Activated CD4-positive, alpha-beta memory T cell treated with anti-CD3 and anti-CD28 coated beads, Interleukin-2, amount 10 ng/mL, durations not matched to agents 7 days and 5 days (primary cell): ENCODE measurements at regions not wholly inside any gene's neighbourhood (a gene's known extent, or its start where the extent isn't known, plus 50 kb on each side); places are given as distances from the start of the nearest gene placed in this dataset.

Source experiments
- CTCF ChIA-PET: fragments of 350-600 bp; sonication (Branson Sonifier 250); formaldehyde crosslinking; loops from one replicate; lab custom pipeline; 2021; ENCODE audit warnings: antibody characterized with exemption, inconsistent platforms; lab: Charles Lee
- POLR2A ChIA-PET: fragments of 350-600 bp; sonication (Branson Sonifier 250); formaldehyde crosslinking; loops from one replicate; lab custom pipeline; 2021; ENCODE audit warnings: antibody characterized with exemption; lab: Charles Lee
- DNase-seq: peaks from one replicate; pipeline ENCODE4 v3.0.0-alpha.2; 2020
- H3K27ac Mint-ChIP-seq: one replicate; pipeline ENCODE4 v1.8.0; 2021; ENCODE audit warnings: mild to moderate bottlenecking, mixed read lengths
- H3K27me3 Mint-ChIP-seq: one replicate; pipeline ENCODE4 v1.8.0; 2021; ENCODE audit warnings: mixed read lengths
- H3K36me3 Mint-ChIP-seq: one replicate; pipeline ENCODE4 v1.8.0; 2021; ENCODE audit warnings: low read depth, mixed read lengths
- H3K4me1 Mint-ChIP-seq: one replicate; pipeline ENCODE4 v1.8.0; 2021; ENCODE audit warnings: mixed read lengths
- H3K4me3 Mint-ChIP-seq: one replicate; pipeline ENCODE4 v1.8.0; 2021; ENCODE audit warnings: mild to moderate bottlenecking, mixed read lengths
- H3K9me3 Mint-ChIP-seq: one replicate; pipeline ENCODE4 v1.8.0; 2021; ENCODE audit warnings: mixed read lengths

- Mint-ChIP-seq H3K27ac (no peak overlapping the region), H3K36me3 (no peaks in the 10 kb centered on the region), H3K4me3 (no peak overlapping the region), H3K4me1 (peaks cover 11% of the 10 kb centered on the region), H3K9me3 (peaks cover 8% of the 10 kb centered on the region), H3K27me3 (no peaks in the 10 kb centered on the region)
- POLR2A ChIA-PET = no interaction called here
- CTCF ChIA-PET = no interaction called here
- DNase-seq = no peak
Measured at GRCh38 chrX:9132036-9132638, 98.2 kb upstream of the FAM9B start.

GRCh38 chrX:9133426-9133825 lies 99.5 kb upstream of the FAM9B start:
- H3K4me1 Mint-ChIP-seq = peaks cover 11% of the 10 kb centered on the region
- CTCF ChIA-PET = no interaction called here

GRCh38 chrX:9134366-9134765 lies 100.4 kb upstream of the FAM9B start:
- Mint-ChIP-seq H3K4me3 (no peak overlapping the region), H3K4me1 (peaks cover 11% of the 10 kb centered on the region), H3K27me3 (no peaks in the 10 kb centered on the region), H3K27ac (no peak overlapping the region), H3K36me3 (no peaks in the 10 kb centered on the region), H3K9me3 (peaks cover 8% of the 10 kb centered on the region)
- CTCF ChIA-PET = no interaction called here
- no peak for DNase-seq
- POLR2A ChIA-PET = no interaction called here

More at GRCh38 chrX:9133426-9133825, 99.5 kb upstream of the FAM9B start:
- Mint-ChIP-seq H3K36me3 (no peaks in the 10 kb centered on the region), H3K4me3 (no peak overlapping the region), H3K27me3 (no peaks in the 10 kb centered on the region), H3K9me3 (peaks cover 8% of the 10 kb centered on the region), H3K27ac (no peak overlapping the region)
- DNase-seq = no peak
- POLR2A ChIA-PET = interaction anchor here (0.6 kb wide), 1 partner anchor 215 kb away, joined by 3 read pairs; no protein-coding TSS in a partner anchor

- Mint-ChIP-seq H3K4me1 (peaks cover 4% of the 10 kb centered on the region), H3K4me3 (no peak overlapping the region), H3K9me3 (peaks cover 8% of the 10 kb centered on the region), H3K27me3 (no peaks in the 10 kb centered on the region), H3K27ac (no peak overlapping the region), H3K36me3 (no peaks in the 10 kb centered on the region)
- DNase-seq = no peak
- ChIA-PET CTCF (no interaction called here), POLR2A (no interaction called here)
Measured at GRCh38 chrX:9135901-9136510, 102.1 kb upstream of the FAM9B start.

- ChIA-PET POLR2A (no interaction called here), CTCF (no interaction called here)
- Mint-ChIP-seq H3K27me3 (no peaks in the 10 kb centered on the region), H3K4me3 (no peak overlapping the region), H3K9me3 (peaks cover 6% of the 10 kb centered on the region), H3K36me3 (no peaks in the 10 kb centered on the region), H3K27ac (no peak overlapping the region), H3K4me1 (no peaks in the 10 kb centered on the region)
- no peak for DNase-seq
Measured at GRCh38 chrX:9137152-9137551, 103.2 kb upstream of the FAM9B start.

GRCh38 chrX:9141496-9141895 lies 107.6 kb upstream of the FAM9B start:
- Mint-ChIP-seq H3K4me1 (no peaks in the 10 kb centered on the region), H3K36me3 (no peaks in the 10 kb centered on the region), H3K9me3 (no peaks in the 10 kb centered on the region), H3K27me3 (peaks cover 5% of the 10 kb centered on the region), H3K4me3 (no peak overlapping the region), H3K27ac (no peak overlapping the region)
- no peak for DNase-seq
- ChIA-PET CTCF (no interaction called here), POLR2A (no interaction called here)

GRCh38 chrX:9144701-9145241 lies 110.8 kb upstream of the FAM9B start:
- Mint-ChIP-seq H3K4me3 (no peak overlapping the region), H3K9me3 (no peaks in the 10 kb centered on the region), H3K36me3 (no peaks in the 10 kb centered on the region), H3K27ac (no peak overlapping the region), H3K4me1 (no peaks in the 10 kb centered on the region), H3K27me3 (peaks cover 5% of the 10 kb centered on the region)
- DNase-seq = no peak
- POLR2A ChIA-PET = no interaction called here
- CTCF ChIA-PET = no interaction called here

GRCh38 chrX:9146657-9147056 lies 112.7 kb upstream of the FAM9B start:
- H3K36me3 Mint-ChIP-seq = peaks cover 6% of the 10 kb centered on the region
- no peak overlapping the region for H3K4me3 Mint-ChIP-seq
- ChIA-PET POLR2A (no interaction called here), CTCF (interaction anchor here (0.6 kb wide), 1 partner anchor 32 kb away, joined by 3 read pairs; no protein-coding TSS in a partner anchor)
- no peak overlapping the region for H3K27ac Mint-ChIP-seq
- H3K9me3 Mint-ChIP-seq = peaks cover 1% of the 10 kb centered on the region
- peaks cover 5% of the 10 kb centered on the region for H3K27me3 Mint-ChIP-seq
- no peaks in the 10 kb centered on the region for H3K4me1 Mint-ChIP-seq
- DNase-seq = no peak

GRCh38 chrX:9147086-9147485 lies 113.2 kb upstream of the FAM9B start:
- Mint-ChIP-seq H3K27ac (no peak overlapping the region), H3K9me3 (peaks cover 4% of the 10 kb centered on the region), H3K36me3 (peaks cover 9% of the 10 kb centered on the region), H3K27me3 (peaks cover 5% of the 10 kb centered on the region), H3K4me3 (no peak overlapping the region), H3K4me1 (peaks cover 2% of the 10 kb centered on the region)
- CTCF ChIA-PET = interaction anchor here (0.6 kb wide), 1 partner anchor 32 kb away, joined by 3 read pairs; no protein-coding TSS in a partner anchor
- POLR2A ChIA-PET = no interaction called here
- no peak for DNase-seq

- Mint-ChIP-seq H3K4me1 (peaks cover 2% of the 10 kb centered on the region), H3K9me3 (peaks cover 4% of the 10 kb centered on the region), H3K4me3 (no peak overlapping the region), H3K27me3 (peaks cover 5% of the 10 kb centered on the region), H3K27ac (no peak overlapping the region), H3K36me3 (peaks cover 10% of the 10 kb centered on the region)
- ChIA-PET CTCF (no interaction called here), POLR2A (no interaction called here)
- DNase-seq = no peak
Measured at GRCh38 chrX:9147726-9148125, 113.8 kb upstream of the FAM9B start.

GRCh38 chrX:9148615-9149399 lies 114.9 kb upstream of the FAM9B start:
- H3K9me3 Mint-ChIP-seq = peaks cover 4% of the 10 kb centered on the region
- DNase-seq = no peak
- no peak overlapping the region for H3K27ac Mint-ChIP-seq
- peaks cover 5% of the 10 kb centered on the region for H3K27me3 Mint-ChIP-seq
- ChIA-PET POLR2A (no interaction called here), CTCF (no interaction called here)
- peaks cover 13% of the 10 kb centered on the region for H3K36me3 Mint-ChIP-seq
- peaks cover 10% of the 10 kb centered on the region for H3K4me1 Mint-ChIP-seq
- no peak overlapping the region for H3K4me3 Mint-ChIP-seq

- Mint-ChIP-seq H3K4me1 (peaks cover 14% of the 10 kb centered on the region), H3K9me3 (peaks cover 4% of the 10 kb centered on the region), H3K36me3 (peaks cover 13% of the 10 kb centered on the region), H3K27ac (no peak overlapping the region), H3K27me3 (peaks cover 4% of the 10 kb centered on the region), H3K4me3 (no peak overlapping the region)
- DNase-seq = no peak
- ChIA-PET CTCF (no interaction called here), POLR2A (no interaction called here)
Measured at GRCh38 chrX:9149501-9150245, 115.7 kb upstream of the FAM9B start.
